ENCODE measurements at regions not wholly inside any gene's neighbourhood (a gene's known extent, or its start where the extent isn't known, plus 50 kb on each side); places are given as distances from the start of the nearest gene placed in this dataset.

DNA sequence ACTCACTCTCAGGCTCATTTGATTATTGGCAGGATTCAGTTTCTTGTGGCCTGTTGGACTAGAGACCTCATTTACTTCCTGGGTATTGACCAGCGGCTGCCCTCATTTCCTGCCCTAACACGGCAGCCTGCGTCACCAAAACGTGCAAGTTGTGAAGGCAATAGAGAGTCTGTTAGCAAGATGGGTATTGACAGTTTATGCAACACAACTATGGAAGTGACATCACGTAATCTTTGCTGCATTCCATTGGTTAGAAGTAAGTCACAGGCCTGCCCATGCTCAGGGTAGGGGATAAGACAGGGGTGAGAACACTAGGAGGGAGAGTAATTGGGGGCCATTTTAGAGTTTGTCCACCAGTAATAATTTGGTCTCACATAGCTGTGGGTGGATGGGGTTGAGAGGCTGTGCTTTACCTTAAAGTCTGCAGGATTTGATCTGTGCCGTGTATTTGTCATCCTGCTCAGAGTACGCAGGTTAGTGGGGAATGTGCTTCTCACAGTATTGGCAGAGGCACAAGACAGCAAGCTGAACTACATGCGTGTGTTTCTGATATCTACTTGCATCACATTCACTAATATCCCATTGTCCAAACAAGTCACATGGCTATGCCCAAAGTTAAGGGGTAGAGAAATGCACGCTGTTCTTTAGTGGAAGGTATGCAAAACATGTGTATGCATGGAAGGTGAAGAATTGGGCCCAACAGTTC is 83.3 kb downstream of the EDEM1 start:
- DNase-seq (ENCODE audit: low read depth), result no peak

DNA sequence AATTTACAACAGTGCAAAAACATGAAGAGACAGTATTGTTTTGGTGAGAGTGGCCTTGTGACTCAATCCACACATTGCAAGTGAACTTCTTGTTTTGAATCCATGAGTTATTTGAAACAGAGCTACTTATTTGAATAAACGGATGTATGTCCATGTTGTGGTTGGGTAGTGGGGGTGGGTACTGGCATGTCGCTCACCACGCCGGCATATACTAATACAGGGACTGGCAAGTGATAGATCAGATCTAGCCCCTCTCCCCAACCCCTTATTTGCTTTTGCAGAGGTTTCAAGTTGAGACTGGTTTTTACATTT is 83.8 kb downstream of the EDEM1 start:
- no peak for DNase-seq (ENCODE audit: low read depth)

DNA sequence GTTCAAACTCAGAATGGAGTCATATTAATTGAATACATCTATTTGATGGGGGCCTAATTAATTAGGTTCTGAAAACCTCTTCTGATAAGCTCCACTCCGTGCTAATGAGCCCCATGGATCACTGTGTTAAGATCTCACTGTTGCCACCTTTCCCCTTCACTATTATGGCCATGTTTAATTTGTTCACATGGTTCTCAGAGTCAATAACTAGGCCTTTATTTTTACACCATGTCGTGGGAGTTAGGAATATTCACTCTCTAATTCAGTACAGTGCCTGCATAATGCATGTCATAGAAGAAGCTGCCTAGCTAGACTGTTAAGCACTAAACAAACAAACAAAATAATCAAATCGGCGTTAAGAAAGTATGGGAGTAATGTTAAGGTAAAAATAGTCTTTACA is 84.9 kb downstream of the EDEM1 start:
- DNase-seq (ENCODE audit: low read depth), result no peak

DNA sequence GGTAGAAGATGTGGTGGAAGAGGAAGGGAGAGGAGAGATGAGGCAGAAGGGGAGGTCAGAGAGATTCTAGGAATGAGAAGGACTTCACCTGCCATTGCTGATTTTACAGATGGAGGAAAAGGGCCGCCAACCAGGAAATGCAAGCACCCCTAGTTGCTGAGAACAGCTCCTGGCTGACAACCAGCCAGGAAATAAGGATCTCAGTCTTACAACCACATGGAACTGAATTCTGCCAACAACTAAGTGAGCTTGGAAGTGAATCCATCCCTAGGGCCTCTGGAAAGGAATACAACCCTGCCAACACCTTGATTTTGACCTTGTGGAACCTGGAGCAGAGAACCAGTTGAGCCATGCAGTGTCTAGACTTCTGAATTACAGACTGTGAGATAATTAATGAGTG is 86.6 kb downstream of the EDEM1 start:
- DNase-seq (ENCODE audit: low read depth), result no peak

DNA sequence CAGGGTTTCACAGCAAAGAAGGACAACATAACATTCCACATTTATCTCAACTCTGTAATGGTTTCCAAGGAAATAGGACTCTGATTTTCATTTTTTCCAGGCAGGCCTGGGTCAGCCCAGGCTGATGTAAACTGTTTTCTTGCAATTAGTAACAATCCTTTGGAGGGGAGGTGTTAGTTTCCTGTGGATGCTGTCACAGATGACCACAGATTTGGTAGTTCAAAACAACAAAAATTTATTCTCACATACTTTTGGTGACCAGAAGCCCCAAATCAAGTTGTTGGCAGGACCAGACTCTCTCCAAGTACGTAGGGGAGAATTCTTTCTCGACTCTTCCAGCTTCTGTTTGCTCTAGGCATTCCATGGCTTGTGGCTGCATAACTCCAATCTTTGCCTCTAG is 88.0 kb downstream of the EDEM1 start:
- DNase-seq (ENCODE audit: low read depth), result no peak

DNA sequence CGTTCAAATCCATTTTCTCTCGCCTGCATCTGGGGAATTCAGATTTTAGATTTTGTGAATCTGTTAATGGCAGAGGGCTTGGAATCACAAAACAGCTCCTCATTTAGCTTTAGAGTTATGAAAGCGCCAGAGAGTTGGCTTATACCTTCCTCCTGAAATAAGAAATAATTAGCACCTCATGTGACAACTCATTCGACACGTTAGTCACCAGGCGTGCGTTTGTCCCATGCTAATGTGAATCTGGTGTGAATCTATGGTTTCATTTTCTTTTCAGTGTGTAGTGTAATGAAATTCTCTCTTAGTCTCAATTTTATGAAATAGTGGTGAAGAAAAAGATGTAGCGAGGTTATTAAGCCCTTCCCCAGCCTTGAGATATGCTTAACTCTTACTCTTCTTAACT is 89.4 kb downstream of the EDEM1 start:
- no peak for DNase-seq (ENCODE audit: low read depth)

DNA sequence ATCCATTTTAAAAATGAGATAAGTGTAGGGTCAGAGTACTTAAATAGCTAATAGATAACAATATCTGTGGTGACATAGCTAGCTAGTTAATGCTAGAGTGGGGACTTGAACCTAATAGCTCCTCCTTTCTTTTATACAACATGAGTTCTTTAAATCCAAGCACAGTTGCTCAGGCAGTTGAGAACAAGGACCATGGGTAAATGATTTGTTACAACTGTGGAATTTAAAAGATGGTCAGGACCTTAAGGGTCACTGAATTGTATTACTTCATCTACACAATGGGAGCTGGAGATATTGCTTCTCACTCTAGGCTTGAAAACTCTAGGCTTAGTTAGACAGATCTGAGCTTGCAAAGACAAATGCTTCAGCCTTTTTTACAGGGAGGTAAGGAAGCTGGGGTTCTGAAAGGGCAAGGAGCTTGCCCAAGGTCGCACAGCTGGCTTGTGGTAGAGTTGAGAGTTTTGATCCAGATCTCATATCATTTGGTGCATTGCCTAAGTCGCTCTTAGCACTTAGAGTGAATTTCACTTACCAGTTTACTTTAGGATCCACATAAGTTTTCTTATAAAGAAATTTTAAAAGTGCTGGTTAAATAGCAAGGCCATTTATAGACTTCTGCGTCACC is 90.2 kb downstream of the EDEM1 start:
- DNase-seq (ENCODE audit: low read depth), result no peak

DNA sequence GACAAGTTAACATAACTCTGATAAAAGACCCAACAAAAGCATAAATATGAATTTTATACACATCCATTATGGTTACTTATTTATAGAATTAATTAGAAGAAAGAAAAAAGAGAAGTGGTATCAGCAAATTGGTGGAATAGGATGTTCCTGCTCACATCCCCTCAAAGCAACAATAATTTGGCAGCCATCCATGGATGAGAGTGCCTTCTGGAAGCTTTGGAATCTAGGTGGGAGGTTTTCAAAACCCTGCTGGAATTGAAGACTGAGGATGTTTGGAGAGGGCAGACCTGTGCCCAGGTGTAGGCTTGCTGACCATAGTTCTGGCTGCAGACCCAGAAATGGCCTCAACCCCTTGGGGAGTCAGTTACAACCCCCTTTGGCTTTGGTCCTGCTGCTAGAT is 91.2 kb downstream of the EDEM1 start:
- no peak for DNase-seq (ENCODE audit: low read depth)

DNA sequence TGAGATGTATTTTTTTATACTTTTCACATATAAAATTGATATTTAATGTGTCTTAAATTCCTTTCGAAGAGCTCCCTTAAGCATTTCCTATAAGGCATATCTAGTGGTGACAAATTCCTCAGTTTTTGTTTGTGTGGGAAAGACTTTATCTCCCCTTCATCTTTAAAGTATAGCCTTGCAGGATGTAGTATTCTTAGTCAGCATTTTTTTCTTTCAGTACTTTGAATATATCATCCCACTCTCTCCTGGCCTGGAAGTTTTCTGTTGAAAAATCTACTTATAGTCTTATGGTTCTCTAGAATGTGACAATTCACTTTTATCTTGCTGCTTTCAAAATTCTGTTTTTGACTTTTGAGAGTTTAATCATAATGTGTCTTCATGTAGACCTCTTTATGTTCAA is 95.2 kb downstream of the EDEM1 start:
- no peak for DNase-seq (ENCODE audit: low read depth)

DNA sequence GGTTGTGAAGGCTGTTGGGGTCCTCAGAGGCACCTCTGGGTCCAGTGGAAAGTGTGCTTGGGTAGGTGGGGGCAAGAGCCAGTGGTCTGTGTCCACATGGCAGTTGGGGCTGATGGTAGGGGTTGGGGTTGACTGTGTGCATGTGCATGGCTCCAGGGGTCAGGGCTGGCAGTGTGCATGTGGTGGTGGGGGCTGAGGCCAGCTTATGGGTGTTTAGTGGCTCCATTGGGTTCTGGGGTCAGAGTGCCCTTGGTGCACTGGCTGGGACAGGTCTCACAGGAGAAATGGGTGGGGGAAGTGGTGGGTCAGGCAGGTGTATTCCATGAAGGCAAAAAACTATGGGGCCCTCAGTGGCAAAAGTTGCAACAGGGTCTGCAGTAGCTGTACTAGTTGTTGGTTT is 97.9 kb downstream of the EDEM1 start:
- no peak for DNase-seq (ENCODE audit: low read depth)

DNA sequence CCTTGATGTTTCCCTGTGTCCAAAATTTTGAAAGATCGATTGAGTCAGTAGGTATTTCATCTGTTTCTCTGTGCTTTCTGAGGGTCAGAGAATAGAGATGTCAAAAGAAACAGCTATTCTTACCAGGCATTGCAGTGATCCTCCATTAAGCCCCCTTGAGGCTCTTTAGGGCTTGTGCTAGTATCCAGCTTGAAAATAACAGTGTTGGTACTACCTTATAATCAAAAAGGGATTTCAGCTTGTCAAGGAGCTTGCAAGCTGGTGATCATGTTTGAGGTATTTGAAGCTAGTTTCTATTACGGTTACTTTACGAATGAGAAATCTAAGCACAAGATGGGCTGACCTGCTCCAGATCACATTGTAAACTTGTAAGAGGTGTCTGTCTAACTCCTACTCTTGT is 103.4 kb downstream of the EDEM1 start:
- DNase-seq (ENCODE audit: low read depth), result no peak

DNA sequence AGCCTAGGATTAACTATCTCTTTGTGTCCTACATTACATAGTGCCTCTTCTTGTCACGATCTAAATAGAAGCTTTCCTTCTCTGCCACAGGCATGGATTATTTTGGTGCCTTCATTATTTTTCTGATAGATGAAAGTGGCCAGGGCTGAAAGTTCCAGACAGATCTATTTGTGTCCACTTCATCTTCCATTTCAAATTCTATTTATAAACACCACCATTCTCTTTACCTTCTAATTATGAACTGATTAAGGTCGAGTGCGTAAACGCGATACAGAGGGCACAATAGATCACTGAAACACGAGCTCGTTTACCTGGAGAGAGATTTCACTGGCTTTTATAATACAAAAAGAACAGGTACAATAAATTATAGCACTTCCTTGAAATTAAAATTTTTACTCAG is 105.0 kb downstream of the EDEM1 start:
- no peak for DNase-seq (ENCODE audit: low read depth)

DNA sequence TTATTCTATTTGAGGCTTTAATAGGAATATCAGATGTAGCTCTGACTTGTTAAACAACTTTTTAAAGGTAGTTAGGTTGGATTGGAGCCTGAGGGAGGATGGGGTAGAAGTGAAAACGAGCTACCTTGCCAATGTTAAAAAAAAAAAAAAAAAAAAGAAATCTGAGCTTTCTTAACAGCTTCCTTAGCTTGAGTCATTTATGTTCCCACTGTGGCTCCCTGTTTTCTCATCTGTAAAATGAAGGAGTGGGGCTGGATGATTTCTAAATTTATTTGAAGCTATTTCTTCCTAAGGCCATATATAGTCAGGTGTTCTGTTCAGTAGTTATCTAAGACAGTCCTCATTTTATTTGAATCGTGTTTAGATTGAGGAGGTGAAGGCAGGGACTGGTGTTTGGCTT is 105.7 kb downstream of the EDEM1 start:
- no peak for DNase-seq (ENCODE audit: low read depth)

DNA sequence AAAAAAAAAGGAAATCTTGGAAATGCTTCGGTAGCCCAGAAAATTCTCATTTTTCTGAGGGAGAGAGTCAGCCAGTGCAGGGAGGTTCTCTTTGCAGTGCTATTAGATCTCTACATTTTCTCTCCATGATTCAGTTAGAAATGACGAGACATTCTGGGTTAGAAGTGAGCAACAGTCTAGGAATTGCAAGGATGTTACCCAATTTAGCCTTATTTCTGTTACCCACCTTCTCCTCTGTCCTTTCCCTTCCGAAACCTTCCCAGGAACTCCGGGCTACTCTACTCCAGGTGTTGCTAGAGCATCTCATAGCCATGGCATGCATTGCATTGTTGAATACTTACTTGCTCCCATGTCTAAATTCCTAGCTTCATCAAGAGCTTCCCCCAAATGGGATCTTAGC is 106.8 kb downstream of the EDEM1 start:
- DNase-seq (ENCODE audit: low read depth), result no peak

DNA sequence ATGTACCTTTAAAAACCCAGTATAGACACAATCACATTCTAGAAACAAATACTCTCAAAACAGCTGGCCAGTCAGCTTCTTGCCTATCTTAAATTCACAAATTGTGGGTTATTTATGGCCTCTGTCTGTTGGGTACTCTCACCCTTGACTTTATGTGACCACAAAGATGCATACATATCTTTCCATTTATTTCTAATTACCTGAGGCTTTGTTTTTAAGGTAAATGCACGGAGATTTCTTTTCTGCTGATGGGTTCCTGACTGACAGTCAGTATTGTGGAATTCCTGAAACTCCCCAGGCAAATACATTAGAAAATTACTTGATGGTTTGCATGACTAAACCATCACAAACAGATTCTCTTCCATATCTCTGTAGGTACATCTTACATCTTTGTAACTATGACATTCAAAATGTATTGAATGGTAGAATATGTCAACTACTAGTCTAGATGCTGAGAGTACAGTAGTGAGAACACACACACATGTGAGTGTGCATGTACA is 107.7 kb downstream of the EDEM1 start:
- no peak for DNase-seq (ENCODE audit: low read depth)

DNA sequence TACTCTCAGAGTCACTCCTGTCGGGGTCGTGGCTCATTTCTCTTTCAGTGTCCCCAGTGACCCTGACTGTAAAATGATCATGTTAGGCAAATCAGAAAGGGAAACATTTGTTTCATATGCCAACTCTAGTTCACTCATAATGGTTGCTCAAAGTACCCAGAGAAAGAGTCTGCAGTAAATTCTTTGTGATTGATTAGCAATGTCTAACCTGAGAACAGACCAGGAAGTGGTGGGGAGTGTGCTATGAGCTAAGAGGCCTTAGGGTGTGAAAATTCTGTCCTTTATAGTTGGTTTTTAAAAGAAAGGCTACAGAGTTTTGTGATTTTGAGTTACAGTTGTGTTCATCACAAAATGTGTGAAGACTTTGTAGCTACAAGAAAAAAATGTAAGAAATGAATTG is 108.9 kb downstream of the EDEM1 start:
- DNase-seq (ENCODE audit: low read depth), result no peak

DNA sequence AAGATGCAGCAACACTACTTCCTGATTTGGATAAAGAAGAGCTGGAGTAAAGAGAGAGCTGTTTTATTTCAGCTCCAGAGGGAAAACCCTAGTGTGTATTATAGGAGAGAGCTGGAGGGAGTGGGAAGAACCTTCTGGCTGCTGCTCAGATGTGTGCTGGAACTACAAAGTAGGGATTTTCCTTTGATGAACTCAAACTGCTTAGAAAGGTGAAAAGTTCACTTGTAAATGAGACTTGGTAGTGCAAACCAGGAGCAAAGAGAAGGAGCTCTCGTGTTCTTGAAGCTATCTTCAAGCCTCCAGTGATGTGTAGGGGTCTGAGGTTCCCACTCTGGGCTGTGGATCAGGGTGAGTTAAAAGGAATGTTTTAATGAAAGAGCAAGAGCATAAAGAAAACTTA is 110.4 kb downstream of the EDEM1 start:
- DNase-seq (ENCODE audit: low read depth), result no peak

DNA sequence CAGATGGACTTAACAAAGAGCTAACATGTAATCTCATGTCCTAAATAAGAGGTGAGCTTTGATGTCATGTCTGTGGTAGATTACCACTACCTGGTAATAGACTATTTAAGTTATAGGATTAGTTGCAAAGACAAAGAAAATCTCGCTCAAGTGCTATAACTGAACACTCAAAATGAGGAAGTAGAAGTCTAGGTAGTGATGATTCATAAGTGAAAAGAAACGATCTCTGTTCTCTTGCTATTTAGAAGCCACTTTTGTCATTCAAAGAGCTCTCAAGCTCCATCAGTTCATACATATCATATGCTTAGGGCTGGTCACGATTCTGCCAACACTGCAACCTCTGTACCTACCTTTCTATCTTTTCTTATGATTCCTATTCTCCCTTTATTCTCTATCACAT is 110.9 kb downstream of the EDEM1 start:
- DNase-seq (ENCODE audit: low read depth), result no peak

DNA sequence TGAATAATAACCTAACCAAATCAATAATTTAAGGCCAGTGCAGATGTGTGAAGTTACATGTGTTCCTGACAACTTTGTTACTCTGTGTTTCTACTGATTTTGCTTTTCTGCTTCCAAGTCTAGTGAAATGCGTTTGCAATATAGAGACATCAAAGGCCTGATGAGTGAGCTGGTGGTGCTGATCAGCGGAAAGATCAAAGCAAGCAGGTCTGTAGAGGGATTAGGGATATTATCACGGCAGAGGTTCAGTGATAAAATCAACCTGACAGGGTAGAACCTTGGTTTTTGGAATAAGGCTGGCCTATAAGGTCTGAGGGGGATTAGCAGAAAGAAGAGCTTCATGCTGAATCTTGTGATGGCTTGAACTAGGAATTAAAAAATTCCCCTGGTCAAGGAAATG is 111.7 kb downstream of the EDEM1 start:
- DNase-seq (ENCODE audit: low read depth), result no peak

DNA sequence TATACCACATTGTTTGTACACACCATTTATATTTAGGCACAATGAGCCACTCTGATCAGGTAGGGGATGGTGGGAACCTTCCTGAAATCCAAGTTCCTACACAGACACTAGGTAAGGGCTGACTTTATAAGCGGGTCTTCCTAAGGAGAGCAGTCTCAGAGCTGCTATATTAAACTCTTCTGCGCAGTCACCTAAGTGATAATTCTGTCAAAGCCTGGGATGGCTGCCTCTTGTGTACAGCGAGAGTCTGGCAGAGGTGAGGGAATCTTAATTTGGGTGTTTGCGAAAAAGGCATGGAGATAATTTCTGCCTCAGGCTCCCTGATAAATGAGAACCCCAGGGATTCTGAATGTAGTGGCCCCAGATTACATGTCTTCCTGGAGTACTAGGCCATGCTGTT is 113.1 kb downstream of the EDEM1 start:
- no peak for DNase-seq (ENCODE audit: low read depth)

DNA sequence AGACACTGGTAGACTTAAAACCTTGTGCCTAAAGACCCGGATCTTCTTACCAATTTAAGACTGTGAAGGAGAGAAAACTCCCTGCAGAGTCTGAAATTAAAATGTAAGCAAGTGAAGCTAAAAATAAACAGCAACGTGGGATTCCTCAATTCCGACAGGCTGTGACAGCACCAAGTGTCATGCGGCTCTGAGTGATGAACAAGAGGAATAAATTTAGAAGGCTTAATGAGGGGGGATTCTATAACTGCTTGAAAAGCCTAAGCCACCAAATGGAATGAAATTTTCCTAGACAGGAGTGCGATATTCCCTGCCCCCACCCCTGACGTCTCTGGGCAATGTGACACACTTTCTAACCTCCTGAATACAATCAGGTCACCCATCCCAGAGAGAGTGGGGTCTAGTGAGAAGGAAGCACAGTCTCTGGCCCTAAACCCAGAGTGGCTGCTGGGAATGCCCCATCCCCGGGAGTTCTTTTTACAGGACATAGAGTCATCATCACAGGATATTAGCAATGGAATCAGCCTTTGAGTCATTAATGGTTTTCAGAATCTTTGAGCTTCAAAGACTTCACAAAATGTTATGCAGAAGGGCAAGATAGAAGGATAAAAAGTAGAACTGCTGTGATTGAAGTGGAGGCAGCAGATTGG is 114.3 kb downstream of the EDEM1 start:
- no peak for DNase-seq (ENCODE audit: low read depth)

DNA sequence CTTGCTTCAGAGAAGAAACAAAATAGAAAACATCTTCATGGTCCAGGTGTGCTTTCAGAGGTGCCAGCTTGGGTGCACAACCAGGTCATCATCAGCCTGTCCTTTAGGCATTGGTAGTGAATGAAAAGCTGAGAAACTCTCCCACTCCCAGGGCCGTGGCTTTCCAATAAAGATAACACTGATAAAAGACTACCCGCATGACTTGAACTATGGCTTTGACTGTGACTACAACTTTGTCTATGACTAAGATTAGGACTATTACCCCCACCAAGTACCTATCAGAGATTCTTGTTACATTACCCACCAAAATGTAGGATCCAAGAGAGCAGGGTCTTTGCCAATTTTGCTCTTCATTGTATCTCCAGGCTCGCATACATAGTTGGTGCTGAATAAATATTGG is 115.2 kb downstream of the EDEM1 start:
- DNase-seq (ENCODE audit: low read depth), result no peak

DNA sequence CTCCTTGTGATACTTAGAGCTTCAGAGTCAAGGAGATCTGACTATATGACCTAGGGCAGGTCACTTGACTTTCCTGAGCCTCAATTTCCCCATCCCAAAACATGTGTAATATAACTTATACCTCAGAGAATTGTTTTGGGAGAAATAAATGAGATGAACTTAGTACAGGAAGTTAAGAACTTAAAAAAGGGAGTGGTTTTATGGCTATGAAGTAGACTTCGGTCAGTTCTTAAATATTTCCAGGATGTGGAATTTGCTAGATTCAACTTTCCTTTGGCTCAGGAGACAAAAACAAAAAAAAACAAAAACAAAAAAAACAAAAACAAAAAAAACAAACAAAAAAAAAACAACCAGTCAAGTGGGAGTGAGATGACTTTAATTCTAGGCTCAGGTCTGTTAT is 116.7 kb downstream of the EDEM1 start:
- DNase-seq (ENCODE audit: low read depth), result no peak
